Fibroblast of pulmonary artery (primary cell): ENCODE measurements at regions not wholly inside any gene's neighbourhood (a gene's known extent, or its start where the extent isn't known, plus 50 kb on each side); places are given as distances from the start of the nearest gene placed in this dataset.

Experiments used
- DNase-seq: peaks from one replicate; pipeline ENCODE4 v3.0.0-alpha.2; 2010; ENCODE audit warnings: low read depth
- H3K4me3 ChIP-seq: replicated peaks from 2 replicates; pipeline ENCODE4 v1.5.1; 2011; ENCODE audit warnings: low read depth, mild to moderate bottlenecking, control low read depth, low read length, moderate library complexity
- CTCF ChIP-seq: IDR thresholded peaks from 2 replicates; pipeline ENCODE4 v1.5.1; 2011; ENCODE audit warnings: mild to moderate bottlenecking, control low read depth, low read length, inconsistent platforms; ENCODE audit errors: missing control alignments

GRCh38 chrX:5718651-5719050 lies 510.0 kb downstream of the NLGN4X start:
- no peak for DNase-seq
- TF ChIP-seq CTCF: no peak
- H3K4me3 ChIP-seq: no peak overlapping the region

DNA sequence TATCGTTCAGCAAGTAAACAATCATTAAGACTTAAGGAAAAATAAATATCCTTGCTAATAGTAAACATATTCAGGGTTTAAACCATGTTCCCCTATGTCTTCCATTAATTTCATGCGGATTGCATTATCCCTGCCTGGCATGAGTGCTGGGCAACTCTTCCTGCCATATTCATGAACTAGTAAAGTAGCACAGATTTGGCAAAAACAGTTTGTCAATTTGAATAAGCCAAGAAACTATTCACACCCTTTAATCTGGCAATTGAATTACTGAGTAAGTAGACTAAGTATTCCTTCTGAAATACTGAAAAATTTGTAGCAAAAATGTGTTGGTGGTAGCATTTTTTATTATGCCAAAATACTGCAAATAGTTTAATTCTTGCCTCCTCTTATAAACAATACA lies 512.0 kb downstream of the NLGN4X start:
- H3K4me3 ChIP-seq: no peak overlapping the region
- TF ChIP-seq CTCF: no peak
- DNase-seq: no peak

- DNase-seq: no peak
- no peak for TF ChIP-seq CTCF
- H3K4me3 ChIP-seq: no peak overlapping the region
Measured at GRCh38 chrX:5708251-5708650, 520.4 kb downstream of the NLGN4X start.

DNA sequence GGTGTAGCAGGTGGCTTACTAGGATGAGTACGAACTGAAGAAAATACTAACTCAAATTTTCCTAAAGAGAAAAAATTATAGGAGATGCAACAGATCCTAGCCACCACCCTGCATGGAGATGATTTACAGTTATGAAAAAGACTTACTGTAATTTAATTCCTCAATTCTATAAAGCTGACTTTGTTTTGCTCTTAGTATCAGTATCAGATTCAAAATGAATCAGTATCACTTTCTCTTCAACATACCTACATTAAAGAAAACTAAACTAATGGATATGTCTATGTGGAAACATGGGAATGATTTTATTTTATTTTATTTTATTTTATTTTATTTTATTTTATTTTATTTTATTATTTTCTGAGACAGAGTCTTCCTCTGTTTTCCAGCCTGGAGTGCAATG lies 525.8 kb downstream of the NLGN4X start:
- DNase-seq: no peak
- no peak for TF ChIP-seq CTCF

GRCh38 chrX:5695971-5696370 lies 532.7 kb downstream of the NLGN4X start:
- no peak for TF ChIP-seq CTCF
- no peak overlapping the region for H3K4me3 ChIP-seq
- DNase-seq: no peak

More for the DNA sequence above, 525.8 kb downstream of the NLGN4X start:
- H3K4me3 ChIP-seq: no peak overlapping the region

DNA sequence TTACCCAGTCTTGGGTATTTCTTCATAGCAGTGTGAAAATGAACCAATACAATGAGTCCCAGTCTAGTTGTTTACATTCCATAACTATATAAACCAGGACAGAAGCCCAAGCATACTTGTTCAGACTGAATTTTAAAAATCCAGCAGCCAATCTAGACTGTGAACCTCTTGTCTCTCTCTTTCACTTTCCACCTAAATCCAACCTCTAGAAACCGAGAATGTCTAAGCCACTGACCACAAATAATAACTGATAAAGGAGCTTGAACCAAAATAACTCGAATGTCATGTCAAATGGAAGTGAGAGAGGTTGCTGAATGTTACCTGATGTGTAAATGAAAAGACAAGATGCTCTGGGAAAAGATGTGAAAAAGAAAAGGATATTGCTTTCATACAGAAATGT lies 544.7 kb downstream of the NLGN4X start:
- DNase-seq: no peak
- TF ChIP-seq CTCF: no peak
- H3K4me3 ChIP-seq: no peak overlapping the region

GRCh38 chrX:5681159-5681558 lies 547.5 kb downstream of the NLGN4X start:
- no peak overlapping the region for H3K4me3 ChIP-seq
- TF ChIP-seq CTCF: no peak
- DNase-seq: no peak
